ENCODE measurements at regions not wholly inside any gene's neighbourhood (a gene's known extent, or its start where the extent isn't known, plus 50 kb on each side); places are given as distances from the start of the nearest gene placed in this dataset.

- TF ChIP-seq SRSF1 (IDR thresholded peaks at IDR 0.05; ENCODE audit: low read depth, low read length) (no peak), ATF2 (CRISPR knock-in tag; IDR thresholded peaks at IDR 0.05) (no peak)
Measured at GRCh38 chr3:81395739-81396513, 365.5 kb downstream of the GBE1 start (continued).

- Histone ChIP-seq H3K4me2 (ENCODE audit: insufficient read depth, low read length) (no peak overlapping the region), H3K4me3 (no peak overlapping the region), H3K27me3 (ENCODE audit: control insufficient read depth in 2 of 2, insufficient read depth in 2 of 2, low read length in 2 of 2) (no peaks in the 10 kb centered on the region), H3K9me1 (ENCODE audit: control insufficient read depth, insufficient read depth, low read length) (no peaks in the 10 kb centered on the region), H3K4me1 (replicated peaks in 1 of 2; ENCODE audit: control insufficient read depth in 2 of 2, insufficient read depth in 2 of 2, low read length in 2 of 2) (no peaks in the 10 kb centered on the region), H2AFZ (ENCODE audit: low read depth, low read length) (no peak overlapping the region), H3K79me2 (ENCODE audit: control insufficient read depth, insufficient read depth, low read length) (no peaks in the 10 kb centered on the region), H3K36me3 (ENCODE audit: control insufficient read depth, insufficient read depth, low read length) (no peaks in the 10 kb centered on the region), H3K9me3 (replicated peaks; ENCODE audit: control insufficient read depth, insufficient read depth, low read depth, low read length) (no peaks in the 10 kb centered on the region), H4K20me1 (replicated peaks; ENCODE audit: control insufficient read depth, insufficient read depth, low read length) (no peaks in the 10 kb centered on the region), H3K27ac (ENCODE audit: extremely low read depth, low read depth, low read length) (no peak overlapping the region), H3K9ac (ENCODE audit: insufficient read depth in 1 of 2, low read depth in 2 of 2, low read length in 2 of 2) (no peak overlapping the region)
- TF ChIP-seq KAT2B (IDR thresholded peaks at IDR 0.05; ENCODE audit: low read depth, low read length) (no peak), FOSL1 (tag; conservative IDR thresholded peaks at IDR 0.05) (no peak), GTF2F1 (IDR thresholded peaks at IDR 0.05; ENCODE audit: low read depth, low read length) (no peak), MLX (CRISPR knock-in tag; conservative IDR thresholded peaks at IDR 0.05) (no peak)
- ChIA-PET POLR2A (no interaction called here), CTCF (ENCODE audit: low intra/inter-chr PET ratio) (no interaction called here)
- DNase-seq (ENCODE audit: extremely low read depth in 1 of 4, low spot score in 3 of 4) (no peak), ATAC-seq (no peak), FAIRE-seq (no peak)
- 0% methylated on average over 3 of the region's 4 CpGs for WGBS (ENCODE audit: insufficient coverage, low coverage, missing lambda C conversion rate)
- in situ Hi-C loops (cut with MboI): no loop called here
- intact Hi-C loops (cut with micrococcal nuclease): no loop called here
- no TSS peak for BruUV-seq (replicated peaks)
Measured at GRCh38 chr3:81394651-81395524, 366.6 kb downstream of the GBE1 start.

All from K562 (cell line).